Stomach (tissue), 4 donors: ENCODE measurements at regions not wholly inside any gene's neighbourhood (a gene's known extent, or its start where the extent isn't known, plus 50 kb on each side); places are given as distances from the start of the nearest gene placed in this dataset.

ENCODE experiments used
- EP300 ChIP-seq: sonication (generic); formaldehyde crosslinking; IDR thresholded peaks from one replicate; pipeline ENCODE4 v1.6.1; 2017; ENCODE audit warnings: antibody characterized with exemption
- POLR2A ChIP-seq, 4 donors: fragments of 450-650 bp; IDR thresholded peaks; one replicate each; pipeline ENCODE4 v1.6.1; 2016; ENCODE audit warnings: antibody characterized with exemption in 4 of 4, control low read depth in 2 of 4, mild to moderate bottlenecking in 1 of 4, moderate library complexity in 1 of 4
- POLR2AphosphoS5 ChIP-seq, 3 donors: sonication (generic); formaldehyde crosslinking; IDR thresholded peaks; one replicate each; pipeline ENCODE4 v1.6.1; 2016; ENCODE audit warnings: antibody characterized with exemption in 3 of 3
- TF ChIP-seq, protein P1 (sequence below), 7 experiments: fragments of 450-650 bp in 4 of 7; fragments of 200-600 bp in 3 of 7; sonication (generic) in 3 of 7; IDR thresholded peaks; one replicate each; pipeline ENCODE4 v1.5.1; 2016 to 2019; ENCODE audit warnings: antibody characterized with exemption in 7 of 7, control low read depth in 2 of 7, mild to moderate bottlenecking in 1 of 7

DNA sequence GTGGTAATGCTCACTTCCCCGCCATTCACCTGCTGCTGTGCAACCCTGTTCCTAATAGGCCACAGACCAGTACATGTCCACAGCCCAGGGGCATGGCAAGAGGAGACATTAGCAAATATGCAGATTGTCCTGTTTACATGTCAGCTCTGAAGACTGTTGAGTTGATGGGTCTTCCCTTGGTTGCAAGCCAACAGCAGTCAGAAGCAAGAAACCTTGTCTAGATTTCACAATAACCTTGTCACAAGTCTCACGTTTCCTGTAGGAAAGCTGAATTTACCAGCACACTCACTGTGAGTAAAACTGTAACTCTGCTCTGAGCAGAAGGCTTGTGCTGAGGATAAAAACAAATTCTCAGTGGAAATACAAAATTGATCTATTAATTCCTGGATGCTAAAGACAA lies 195.1 kb downstream of the HLX start:
- TF ChIP-seq POLR2A (IDR thresholded peaks at IDR 0.05) (no peak), POLR2AphosphoS5 (IDR thresholded peaks at IDR 0.05) (no peak), EP300 (no peak)
- TF ChIP-seq, protein P1, sequence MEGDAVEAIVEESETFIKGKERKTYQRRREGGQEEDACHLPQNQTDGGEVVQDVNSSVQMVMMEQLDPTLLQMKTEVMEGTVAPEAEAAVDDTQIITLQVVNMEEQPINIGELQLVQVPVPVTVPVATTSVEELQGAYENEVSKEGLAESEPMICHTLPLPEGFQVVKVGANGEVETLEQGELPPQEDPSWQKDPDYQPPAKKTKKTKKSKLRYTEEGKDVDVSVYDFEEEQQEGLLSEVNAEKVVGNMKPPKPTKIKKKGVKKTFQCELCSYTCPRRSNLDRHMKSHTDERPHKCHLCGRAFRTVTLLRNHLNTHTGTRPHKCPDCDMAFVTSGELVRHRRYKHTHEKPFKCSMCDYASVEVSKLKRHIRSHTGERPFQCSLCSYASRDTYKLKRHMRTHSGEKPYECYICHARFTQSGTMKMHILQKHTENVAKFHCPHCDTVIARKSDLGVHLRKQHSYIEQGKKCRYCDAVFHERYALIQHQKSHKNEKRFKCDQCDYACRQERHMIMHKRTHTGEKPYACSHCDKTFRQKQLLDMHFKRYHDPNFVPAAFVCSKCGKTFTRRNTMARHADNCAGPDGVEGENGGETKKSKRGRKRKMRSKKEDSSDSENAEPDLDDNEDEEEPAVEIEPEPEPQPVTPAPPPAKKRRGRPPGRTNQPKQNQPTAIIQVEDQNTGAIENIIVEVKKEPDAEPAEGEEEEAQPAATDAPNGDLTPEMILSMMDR (IDR thresholded peaks at IDR 0.05) = no peak
